Transverse colon (tissue), 4 donors: ENCODE measurements at regions not wholly inside any gene's neighbourhood (a gene's known extent, or its start where the extent isn't known, plus 50 kb on each side); places are given as distances from the start of the nearest gene placed in this dataset.

Source experiments
- EP300 ChIP-seq: sonication (generic); formaldehyde crosslinking; IDR thresholded peaks from one replicate; pipeline ENCODE4 v1.6.1; 2017; ENCODE audit warnings: antibody characterized with exemption, low read depth
- POLR2AphosphoS5 ChIP-seq, 3 donors: sonication (generic); formaldehyde crosslinking; IDR thresholded peaks; one replicate each; pipeline ENCODE4 v1.6.1; 2016; ENCODE audit warnings: antibody characterized with exemption in 3 of 3
- TF ChIP-seq, protein P1 (sequence below), 5 experiments: fragments of 200-600 bp in 3 of 5; fragments of 450-650 bp in 2 of 5; sonication (generic) in 3 of 5; IDR thresholded peaks; 1 replicate in 2 of 5; 2 replicates in 3 of 5; pipeline ENCODE4 v1.5.1; 2016 to 2017; ENCODE audit warnings: antibody characterized with exemption in 5 of 5, inconsistent platforms in 3 of 5, mild to moderate bottlenecking in 2 of 5, moderate library complexity in 1 of 5

DNA sequence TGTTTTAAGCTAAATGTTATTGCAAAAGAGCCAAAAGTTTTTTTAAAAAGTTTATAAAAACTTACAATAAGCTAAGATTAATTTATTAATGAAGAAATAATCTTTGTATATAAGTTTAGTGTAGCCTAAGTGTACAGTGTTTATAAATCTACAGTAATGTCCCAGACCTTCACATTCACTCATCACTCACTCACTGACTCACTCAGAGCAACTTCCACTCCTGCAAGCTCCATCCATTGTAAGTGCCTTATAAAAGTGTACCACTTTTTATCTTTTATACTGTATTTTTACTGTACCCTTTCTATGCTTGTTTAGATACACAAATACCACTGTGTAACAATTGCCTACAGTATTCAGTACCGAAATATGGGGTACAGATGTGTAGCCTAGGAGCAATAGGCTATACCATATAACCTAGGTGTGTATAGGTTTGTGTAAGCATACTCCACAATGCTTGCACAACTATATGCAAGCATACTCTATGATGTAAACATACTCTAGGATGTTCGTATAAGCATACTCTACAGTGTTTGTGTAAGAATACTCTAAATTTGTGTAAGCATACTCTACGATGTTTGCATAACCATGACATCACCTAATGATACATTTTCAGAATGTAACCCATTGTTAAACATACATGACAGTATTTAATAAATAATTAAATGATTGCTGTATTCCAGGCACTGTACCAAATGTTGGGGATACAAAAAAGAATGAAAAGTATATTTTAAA lies 953.0 kb downstream of the KCNA4 start:
- TF ChIP-seq, protein P1, sequence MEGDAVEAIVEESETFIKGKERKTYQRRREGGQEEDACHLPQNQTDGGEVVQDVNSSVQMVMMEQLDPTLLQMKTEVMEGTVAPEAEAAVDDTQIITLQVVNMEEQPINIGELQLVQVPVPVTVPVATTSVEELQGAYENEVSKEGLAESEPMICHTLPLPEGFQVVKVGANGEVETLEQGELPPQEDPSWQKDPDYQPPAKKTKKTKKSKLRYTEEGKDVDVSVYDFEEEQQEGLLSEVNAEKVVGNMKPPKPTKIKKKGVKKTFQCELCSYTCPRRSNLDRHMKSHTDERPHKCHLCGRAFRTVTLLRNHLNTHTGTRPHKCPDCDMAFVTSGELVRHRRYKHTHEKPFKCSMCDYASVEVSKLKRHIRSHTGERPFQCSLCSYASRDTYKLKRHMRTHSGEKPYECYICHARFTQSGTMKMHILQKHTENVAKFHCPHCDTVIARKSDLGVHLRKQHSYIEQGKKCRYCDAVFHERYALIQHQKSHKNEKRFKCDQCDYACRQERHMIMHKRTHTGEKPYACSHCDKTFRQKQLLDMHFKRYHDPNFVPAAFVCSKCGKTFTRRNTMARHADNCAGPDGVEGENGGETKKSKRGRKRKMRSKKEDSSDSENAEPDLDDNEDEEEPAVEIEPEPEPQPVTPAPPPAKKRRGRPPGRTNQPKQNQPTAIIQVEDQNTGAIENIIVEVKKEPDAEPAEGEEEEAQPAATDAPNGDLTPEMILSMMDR (IDR thresholded peaks at IDR 0.05), result no peak
- no peak for TF ChIP-seq EP300
- TF ChIP-seq POLR2AphosphoS5 (IDR thresholded peaks at IDR 0.05), result no peak
